ENCODE measurements at regions not wholly inside any gene's neighbourhood (a gene's known extent, or its start where the extent isn't known, plus 50 kb on each side); places are given as distances from the start of the nearest gene placed in this dataset.

GRCh38 chr4:57661517-57662090 lies 551.4 kb upstream of the IGFBP7 start:
- H3K27ac Mint-ChIP-seq, result no peak overlapping the region
- no peaks in the 10 kb centered on the region for H3K4me1 Mint-ChIP-seq
- no peaks in the 10 kb centered on the region for H3K36me3 Mint-ChIP-seq
- peaks cover 0 to 14% (median 8%) of the 10 kb centered on the region in 6 donors for H3K9me3 Mint-ChIP-seq
- H3K27me3 Mint-ChIP-seq (ENCODE audit: low read depth in 3 of 3), result no peaks in the 10 kb centered on the region
- H3K4me3 Mint-ChIP-seq, result no peak overlapping the region
- no peak for DNase-seq

- Mint-ChIP-seq H3K27ac (no peak overlapping the region), H3K4me1 (no peaks in the 10 kb centered on the region), H3K36me3 (no peaks in the 10 kb centered on the region), H3K4me3 (no peak overlapping the region), H3K9me3 (peaks cover 0 to 15% (median 4%) of the 10 kb centered on the region in 6 donors), H3K27me3 (ENCODE audit: low read depth in 3 of 3) (no peaks in the 10 kb centered on the region)
- DNase-seq, result no peak
Measured at GRCh38 chr4:57658673-57659072, 548.5 kb upstream of the IGFBP7 start.

- no peaks in the 10 kb centered on the region for H3K36me3 Mint-ChIP-seq
- DNase-seq, result no peak
- H3K27ac Mint-ChIP-seq, result no peak overlapping the region
- H3K9me3 Mint-ChIP-seq, result peaks cover 0 to 15% (median 4%) of the 10 kb centered on the region in 6 donors
- H3K4me1 Mint-ChIP-seq, result no peaks in the 10 kb centered on the region
- no peak overlapping the region for H3K4me3 Mint-ChIP-seq
- no peaks in the 10 kb centered on the region for H3K27me3 Mint-ChIP-seq (ENCODE audit: low read depth in 3 of 3)
Measured at GRCh38 chr4:57658188-57658587, 548.0 kb upstream of the IGFBP7 start.

GRCh38 chr4:57655342-57655741 lies 545.2 kb upstream of the IGFBP7 start:
- Mint-ChIP-seq H3K36me3 (no peaks in the 10 kb centered on the region), H3K9me3 (peaks cover 0 to 20% (median 5%) of the 10 kb centered on the region in 6 donors), H3K4me3 (no peak overlapping the region), H3K27me3 (ENCODE audit: low read depth in 3 of 3) (no peaks in the 10 kb centered on the region), H3K4me1 (no peaks in the 10 kb centered on the region), H3K27ac (no peak overlapping the region)
- DNase-seq, result no peak

- Mint-ChIP-seq H3K9me3 (peaks cover 0 to 14% (median 5%) of the 10 kb centered on the region in 6 donors), H3K27me3 (ENCODE audit: low read depth in 3 of 3) (no peaks in the 10 kb centered on the region), H3K4me3 (no peak overlapping the region), H3K36me3 (no peaks in the 10 kb centered on the region), H3K27ac (no peak overlapping the region), H3K4me1 (no peaks in the 10 kb centered on the region)
- DNase-seq, result no peak
Measured at GRCh38 chr4:57652779-57653178, 542.6 kb upstream of the IGFBP7 start.

GRCh38 chr4:57640391-57641100 lies 530.4 kb upstream of the IGFBP7 start:
- Mint-ChIP-seq H3K36me3 (no peaks in the 10 kb centered on the region), H3K27me3 (ENCODE audit: low read depth in 3 of 3) (peaks cover 0 to 2% (median 1%) of the 10 kb centered on the region in 3 donors)

GRCh38 chr4:57639561-57640382 lies 529.6 kb upstream of the IGFBP7 start:
- H3K4me1 Mint-ChIP-seq, result no peaks in the 10 kb centered on the region
- peaks cover 0 to 7% (median 0%) of the 10 kb centered on the region in 6 donors for H3K9me3 Mint-ChIP-seq
- no peak overlapping the region for H3K4me3 Mint-ChIP-seq
- H3K36me3 Mint-ChIP-seq, result no peaks in the 10 kb centered on the region
- H3K27me3 Mint-ChIP-seq (ENCODE audit: low read depth in 3 of 3), result peaks cover 0 to 2% (median 1%) of the 10 kb centered on the region in 3 donors
- H3K27ac Mint-ChIP-seq, result no peak overlapping the region
- no peak for DNase-seq

More at GRCh38 chr4:57640391-57641100, 530.4 kb upstream of the IGFBP7 start:
- H3K4me1 Mint-ChIP-seq, result no peaks in the 10 kb centered on the region
- H3K27ac Mint-ChIP-seq, result no peak overlapping the region
- H3K4me3 Mint-ChIP-seq, result no peak overlapping the region
- peaks cover 0 to 7% (median 0%) of the 10 kb centered on the region in 6 donors for H3K9me3 Mint-ChIP-seq
- DNase-seq, result no peak

- Mint-ChIP-seq H3K4me1 (no peaks in the 10 kb centered on the region), H3K4me3 (no peak overlapping the region), H3K9me3 (peaks cover 0 to 2% (median 0%) of the 10 kb centered on the region in 6 donors)
Measured at GRCh38 chr4:57635910-57636309, 525.7 kb upstream of the IGFBP7 start.

GRCh38 chr4:57633212-57633859 lies 523.2 kb upstream of the IGFBP7 start:
- H3K4me1 Mint-ChIP-seq, result no peaks in the 10 kb centered on the region
- H3K4me3 Mint-ChIP-seq, result no peak overlapping the region
- no peak overlapping the region for H3K27ac Mint-ChIP-seq
- H3K36me3 Mint-ChIP-seq, result no peaks in the 10 kb centered on the region
- peaks cover 0 to 7% (median under 1%) of the 10 kb centered on the region in 6 donors for H3K9me3 Mint-ChIP-seq
- DNase-seq, result no peak
- H3K27me3 Mint-ChIP-seq (ENCODE audit: low read depth in 3 of 3), result peaks cover 0 to 2% (median 2%) of the 10 kb centered on the region in 3 donors

More at GRCh38 chr4:57635910-57636309, 525.7 kb upstream of the IGFBP7 start:
- DNase-seq, result no peak
- no peak overlapping the region for H3K27ac Mint-ChIP-seq
- H3K36me3 Mint-ChIP-seq, result no peaks in the 10 kb centered on the region
- H3K27me3 Mint-ChIP-seq (ENCODE audit: low read depth in 3 of 3), result peaks cover 0 to 2% (median 1%) of the 10 kb centered on the region in 3 donors

GRCh38 chr4:57632564-57632963 lies 522.4 kb upstream of the IGFBP7 start:
- Mint-ChIP-seq H3K27me3 (ENCODE audit: low read depth in 3 of 3) (peaks cover 0 to 2% (median 2%) of the 10 kb centered on the region in 3 donors), H3K27ac (no peak overlapping the region), H3K9me3 (peaks cover 0 to 13% (median 2%) of the 10 kb centered on the region in 6 donors), H3K4me1 (no peaks in the 10 kb centered on the region), H3K4me3 (no peak overlapping the region), H3K36me3 (no peaks in the 10 kb centered on the region)
- no peak for DNase-seq

GRCh38 chr4:57631147-57631546 lies 521.0 kb upstream of the IGFBP7 start:
- Mint-ChIP-seq H3K36me3 (no peaks in the 10 kb centered on the region), H3K27ac (no peak overlapping the region), H3K27me3 (ENCODE audit: low read depth in 3 of 3) (peaks cover 0 to 2% (median 1%) of the 10 kb centered on the region in 3 donors), H3K9me3 (peaks cover 0 to 18% (median 4%) of the 10 kb centered on the region in 6 donors), H3K4me1 (no peaks in the 10 kb centered on the region), H3K4me3 (no peak overlapping the region)
- DNase-seq, result no peak

GRCh38 chr4:57628004-57628403 lies 517.8 kb upstream of the IGFBP7 start:
- H3K27ac Mint-ChIP-seq, result no peak overlapping the region
- H3K9me3 Mint-ChIP-seq, result peaks cover 5 to 34% (median 12%) of the 10 kb centered on the region in 6 donors
- peaks cover 1 to 2% (median 1%) of the 10 kb centered on the region in 3 donors for H3K27me3 Mint-ChIP-seq (ENCODE audit: low read depth in 3 of 3)
- no peaks in the 10 kb centered on the region for H3K36me3 Mint-ChIP-seq
- no peak overlapping the region for H3K4me3 Mint-ChIP-seq
- no peaks in the 10 kb centered on the region for H3K4me1 Mint-ChIP-seq
- DNase-seq, result no peak

- DNase-seq, result no peak
- H3K27me3 Mint-ChIP-seq (ENCODE audit: low read depth in 3 of 3), result peaks cover 0 to 1% (median 0%) of the 10 kb centered on the region in 3 donors
- H3K27ac Mint-ChIP-seq, result no peak overlapping the region
- H3K36me3 Mint-ChIP-seq, result no peaks in the 10 kb centered on the region
- no peaks in the 10 kb centered on the region for H3K4me1 Mint-ChIP-seq
- H3K4me3 Mint-ChIP-seq, result no peak overlapping the region
- peaks cover 0 to 7% (median under 1%) of the 10 kb centered on the region in 6 donors for H3K9me3 Mint-ChIP-seq
Measured at GRCh38 chr4:57614257-57614932, 504.2 kb upstream of the IGFBP7 start.

All from immature natural killer cell (primary cell).